ENCODE measurements at regions not wholly inside any gene's neighbourhood (a gene's known extent, or its start where the extent isn't known, plus 50 kb on each side); places are given as distances from the start of the nearest gene placed in this dataset.

DNA sequence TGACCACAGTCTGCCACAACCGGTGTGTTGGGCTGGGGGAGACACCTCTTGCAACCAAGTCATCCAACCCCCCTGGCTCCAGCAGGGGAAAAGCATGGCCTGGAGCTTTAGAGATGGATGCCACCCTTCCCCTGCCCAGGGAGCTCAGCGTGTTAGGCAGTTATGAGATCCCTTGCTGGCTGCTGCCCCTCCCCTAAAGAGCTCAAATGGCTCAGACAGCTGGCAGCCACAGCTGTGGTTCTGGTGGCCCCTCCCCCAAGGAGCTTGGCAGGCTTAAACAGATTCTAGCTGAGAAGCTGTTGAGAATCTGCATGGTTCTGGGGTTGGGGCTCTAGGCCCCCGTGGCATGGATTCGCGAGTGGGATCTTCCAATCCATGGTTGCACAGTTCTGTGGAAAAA lies 64.7 kb downstream of the TEX51 start:
- H3K18ac ChIP-seq (ENCODE audit: extremely low read depth, low read length), result no peak overlapping the region
- no peak overlapping the region for H3K23ac ChIP-seq (ENCODE audit: insufficient read length)
- H3K79me2 ChIP-seq (ENCODE audit: control insufficient read depth in 1 of 2, insufficient read depth in 2 of 2, low read length in 2 of 2), result no peaks in the 10 kb centered on the region
- H3K4me3 ChIP-seq (ENCODE audit: extremely low read depth in 1 of 4, insufficient read depth in 2 of 4, low read depth in 3 of 4, low read length in 4 of 4), result no peak overlapping the region
- H2BK5ac ChIP-seq (ENCODE audit: low read depth, low read length), result no peak overlapping the region
- H2BK15ac ChIP-seq (ENCODE audit: low read length), result no peak overlapping the region
- no peak overlapping the region for H3K14ac ChIP-seq (ENCODE audit: insufficient read length)
- POLR2A ChIA-PET (ENCODE audit: partially characterized antibody), result no interaction called here
- no peak overlapping the region for H2BK12ac ChIP-seq (ENCODE audit: low read depth, low read length)
- H4K20me1 ChIP-seq (replicated peaks in 1 of 2; ENCODE audit: control insufficient read depth in 1 of 2, insufficient read depth in 2 of 2, low read length in 2 of 2), result no peaks in the 10 kb centered on the region
- H3K79me1 ChIP-seq (ENCODE audit: low read depth, low read length), result no peaks in the 10 kb centered on the region
- CTCF ChIA-PET (ENCODE audit: partially characterized antibody), result interaction anchor here (1.3 kb wide), 1 partner anchor 25 kb away, joined by 4 read pairs; no protein-coding TSS in a partner anchor
- no peak overlapping the region for H3K56ac ChIP-seq (replicated peaks; ENCODE audit: insufficient read length, low read depth, low read length)
- H3K36me3 ChIP-seq (ENCODE audit: control insufficient read depth in 2 of 4, insufficient read depth in 4 of 4, low read length in 3 of 4), result no peaks in the 10 kb centered on the region
- no peaks in the 10 kb centered on the region for H3K27me3 ChIP-seq (replicated peaks in 1 of 4; ENCODE audit: control insufficient read depth in 3 of 4, extremely low read depth in 1 of 4, insufficient read depth in 3 of 4, low read length in 3 of 4)
- no peak for DNase-seq (ENCODE audit: low read depth in 1 of 2, low spot score in 2 of 2)
- H2AK5ac ChIP-seq (ENCODE audit: low read depth, low read length), result no peak overlapping the region
- H3K4me2 ChIP-seq (ENCODE audit: insufficient read depth in 1 of 2, low read depth in 2 of 2, low read length in 2 of 2), result no peak overlapping the region
- FAIRE-seq, result no peak
- no peak overlapping the region for H3K4ac ChIP-seq (replicated peaks; ENCODE audit: insufficient read length, low read depth, low read length)
- H2BK20ac ChIP-seq (ENCODE audit: low read length), result no peak overlapping the region
- H3K9ac ChIP-seq (replicated peaks in 1 of 4; ENCODE audit: extremely low read depth in 1 of 4, low read depth in 3 of 4, low read length in 3 of 4), result no peak overlapping the region
- H3K23me2 ChIP-seq (ENCODE audit: low read depth, low read length), result no peaks in the 10 kb centered on the region
- H4K5ac ChIP-seq (ENCODE audit: insufficient read length, low read depth, low read length), result no peak overlapping the region
- no peak overlapping the region for H4K8ac ChIP-seq (ENCODE audit: extremely low read depth, insufficient read depth, low read length)
- no peak overlapping the region for H2BK120ac ChIP-seq (replicated peaks; ENCODE audit: low read depth, low read length)
- 86% methylated on average over 5 of the region's 5 CpGs; no CpG with 5 or more reads in 1 of the 2 experiments for WGBS, 2 experiments (ENCODE audit: extremely low coverage in 1 of 2, insufficient coverage in 1 of 2, insufficient read length in 1 of 2, insufficient replicate concordance in 2 of 2, low coverage in 1 of 2, low lambda C conversion rate in 2 of 2, missing lambda C conversion rate in 1 of 2)
- H4K91ac ChIP-seq (replicated peaks; ENCODE audit: insufficient read length, low read length), result no peak overlapping the region
- no peak overlapping the region; the same call in 1 of the 2 replicates for H2AFZ ChIP-seq (ENCODE audit: low read length)
- TF ChIP-seq CBX5 (IDR thresholded peaks at IDR 0.05; ENCODE audit: low read depth, low read length), result no peak
- TF ChIP-seq, protein P1, sequence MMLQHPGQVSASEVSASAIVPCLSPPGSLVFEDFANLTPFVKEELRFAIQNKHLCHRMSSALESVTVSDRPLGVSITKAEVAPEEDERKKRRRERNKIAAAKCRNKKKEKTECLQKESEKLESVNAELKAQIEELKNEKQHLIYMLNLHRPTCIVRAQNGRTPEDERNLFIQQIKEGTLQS (IDR thresholded peaks at IDR 0.05; ENCODE audit: insufficient read depth, low read depth, low read length), result no peak
- TF ChIP-seq RAD21 (IDR thresholded peaks at IDR 0.05 in 1 of 2, conservative IDR thresholded peaks at IDR 0.05 in 1 of 2; ENCODE audit: low read depth in 2 of 2, low read length in 2 of 2), result no peak
- TF ChIP-seq RFX5 (IDR thresholded peaks at IDR 0.05; ENCODE audit: borderline replicate concordance, low read depth, low read length), result no peak
- no peak for TF ChIP-seq TAF7 (optimal IDR thresholded peaks at IDR 0.05; ENCODE audit: borderline replicate concordance, low read depth, low read length)
- TF ChIP-seq ASH2L (IDR thresholded peaks at IDR 0.05; ENCODE audit: low read length), result no peak
- no peak for TF ChIP-seq RBBP5 (IDR thresholded peaks at IDR 0.05; ENCODE audit: borderline replicate concordance, low read depth, low read length)
- no peak for TF ChIP-seq POU5F1 (IDR thresholded peaks at IDR 0.05; ENCODE audit: low read depth, low read length)
- peaks cover 0 to 3% (median 0%) of the 10 kb centered on the region in 4 experiments; a peak in 1 of 7 replicates for H3K4me1 ChIP-seq (replicated peaks in 1 of 4; ENCODE audit: control insufficient read depth in 3 of 4, insufficient read depth in 4 of 4, low read length in 3 of 4)
- H3K27ac ChIP-seq (ENCODE audit: low read depth, low read length), result no peak overlapping the region
- no peaks in the 10 kb centered on the region for H3K9me3 ChIP-seq (ENCODE audit: insufficient read depth in 2 of 2, low read depth in 1 of 2, low read length in 1 of 2)

Data from H1 (cell line).